Lower lobe of right lung (tissue), 2 donors: ENCODE measurements at regions not wholly inside any gene's neighbourhood (a gene's known extent, or its start where the extent isn't known, plus 50 kb on each side); places are given as distances from the start of the nearest gene placed in this dataset.
A peak's percentile ranks its signal among the peaks of the same experiment; 100 is the strongest.

Source experiments
- ATAC-seq, 2 donors: fragments of 200-7000 bp; cut with Tn5 transposase; one replicate each; pipeline ENCODE4 v1.9.1; 2020 to 2022; ENCODE audit warnings: mild to moderate bottlenecking in 2 of 2, moderate library complexity in 2 of 2
- DNase-seq: peaks from one replicate; pipeline ENCODE4 v3.0.0-alpha.2; 2020
- H3K27ac ChIP-seq: fragments of 200-600 bp; one replicate; pipeline ENCODE4 v1.8.0; 2022
- H3K27me3 ChIP-seq: fragments of 200-600 bp; one replicate; pipeline ENCODE4 v1.8.0; 2022; ENCODE audit warnings: low read depth
- H3K36me3 ChIP-seq: fragments of 200-600 bp; one replicate; pipeline ENCODE4 v1.8.0; 2022; ENCODE audit warnings: mild to moderate bottlenecking
- H3K4me1 ChIP-seq: fragments of 200-600 bp; one replicate; pipeline ENCODE4 v1.8.0; 2022
- H3K4me3 ChIP-seq: fragments of 200-600 bp; one replicate; pipeline ENCODE4 v1.8.0; 2022; ENCODE audit warnings: mild to moderate bottlenecking
- H3K9me3 ChIP-seq: fragments of 200-600 bp; one replicate; pipeline ENCODE4 v1.8.0; 2022
- intact Hi-C: fragments of 100-400 bp; cut with DNase I; formaldehyde crosslinking; loops from one replicate; pipeline ENCODE4 v1.11.0; 2022
- TF ChIP-seq, protein P1 (sequence below): fragments of 200-600 bp; IDR thresholded peaks from one replicate; pipeline ENCODE4 v1.8.0; 2022; ENCODE audit warnings: antibody characterized with exemption, mild to moderate bottlenecking
- donor health status: DM: no; HTN: yes; CAD: no; lungs with severe emphysema.

GRCh38 chr5:179455320-179455719 is 95.0 kb upstream of the RUFY1 start:
- DNase-seq (no peak), ATAC-seq (no peak)
- no peak overlapping the region for H3K27ac ChIP-seq
- no peak overlapping the region for H3K4me3 ChIP-seq
- H3K36me3 ChIP-seq = no peaks in the 10 kb centered on the region
- H3K4me1 ChIP-seq = no peaks in the 10 kb centered on the region
- no peaks in the 10 kb centered on the region for H3K27me3 ChIP-seq
- no peaks in the 10 kb centered on the region for H3K9me3 ChIP-seq
- intact Hi-C loops = no loop called here
- TF ChIP-seq, protein P1, sequence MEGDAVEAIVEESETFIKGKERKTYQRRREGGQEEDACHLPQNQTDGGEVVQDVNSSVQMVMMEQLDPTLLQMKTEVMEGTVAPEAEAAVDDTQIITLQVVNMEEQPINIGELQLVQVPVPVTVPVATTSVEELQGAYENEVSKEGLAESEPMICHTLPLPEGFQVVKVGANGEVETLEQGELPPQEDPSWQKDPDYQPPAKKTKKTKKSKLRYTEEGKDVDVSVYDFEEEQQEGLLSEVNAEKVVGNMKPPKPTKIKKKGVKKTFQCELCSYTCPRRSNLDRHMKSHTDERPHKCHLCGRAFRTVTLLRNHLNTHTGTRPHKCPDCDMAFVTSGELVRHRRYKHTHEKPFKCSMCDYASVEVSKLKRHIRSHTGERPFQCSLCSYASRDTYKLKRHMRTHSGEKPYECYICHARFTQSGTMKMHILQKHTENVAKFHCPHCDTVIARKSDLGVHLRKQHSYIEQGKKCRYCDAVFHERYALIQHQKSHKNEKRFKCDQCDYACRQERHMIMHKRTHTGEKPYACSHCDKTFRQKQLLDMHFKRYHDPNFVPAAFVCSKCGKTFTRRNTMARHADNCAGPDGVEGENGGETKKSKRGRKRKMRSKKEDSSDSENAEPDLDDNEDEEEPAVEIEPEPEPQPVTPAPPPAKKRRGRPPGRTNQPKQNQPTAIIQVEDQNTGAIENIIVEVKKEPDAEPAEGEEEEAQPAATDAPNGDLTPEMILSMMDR = no peak

- no peak for DNase-seq
- Histone ChIP-seq H3K4me3 (no peak overlapping the region), H3K36me3 (no peaks in the 10 kb centered on the region), H3K27me3 (no peaks in the 10 kb centered on the region), H3K4me1 (no peaks in the 10 kb centered on the region), H3K27ac (no peak overlapping the region), H3K9me3 (no peaks in the 10 kb centered on the region)
- ATAC-seq = no peak
- TF ChIP-seq, protein P1 = no peak
- intact Hi-C loops = no loop called here
These were observed 96.0 kb upstream of the RUFY1 start for GRCh38 chr5:179454356-179454755.

DNA sequence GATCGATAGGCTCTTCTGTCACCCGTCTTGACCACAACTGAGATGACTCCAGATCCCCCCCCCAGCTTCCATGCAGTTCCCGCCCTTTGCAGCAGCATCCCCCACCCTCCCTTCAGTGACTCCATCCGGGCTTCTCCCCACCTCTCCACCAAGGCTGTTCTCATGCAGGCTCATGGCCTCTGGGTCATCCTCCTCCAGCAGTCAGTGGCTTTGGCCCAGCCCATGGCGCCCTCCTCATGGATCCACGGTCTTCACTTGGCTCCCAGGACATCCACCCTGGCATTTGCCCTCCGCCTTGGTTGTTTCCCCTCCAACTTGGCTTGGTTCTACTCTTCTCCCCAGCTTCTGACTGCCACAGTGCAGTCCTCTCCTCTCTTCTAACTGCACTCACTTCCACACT is 96.7 kb upstream of the RUFY1 start:
- H3K27ac ChIP-seq = no peak overlapping the region
- H3K36me3 ChIP-seq = no peaks in the 10 kb centered on the region
- DNase-seq (no peak), ATAC-seq (no peak)
- intact Hi-C loops = no loop called here
- no peaks in the 10 kb centered on the region for H3K9me3 ChIP-seq
- no peaks in the 10 kb centered on the region for H3K4me1 ChIP-seq
- H3K4me3 ChIP-seq = no peak overlapping the region
- TF ChIP-seq, protein P1 = no peak
- no peaks in the 10 kb centered on the region for H3K27me3 ChIP-seq

DNA sequence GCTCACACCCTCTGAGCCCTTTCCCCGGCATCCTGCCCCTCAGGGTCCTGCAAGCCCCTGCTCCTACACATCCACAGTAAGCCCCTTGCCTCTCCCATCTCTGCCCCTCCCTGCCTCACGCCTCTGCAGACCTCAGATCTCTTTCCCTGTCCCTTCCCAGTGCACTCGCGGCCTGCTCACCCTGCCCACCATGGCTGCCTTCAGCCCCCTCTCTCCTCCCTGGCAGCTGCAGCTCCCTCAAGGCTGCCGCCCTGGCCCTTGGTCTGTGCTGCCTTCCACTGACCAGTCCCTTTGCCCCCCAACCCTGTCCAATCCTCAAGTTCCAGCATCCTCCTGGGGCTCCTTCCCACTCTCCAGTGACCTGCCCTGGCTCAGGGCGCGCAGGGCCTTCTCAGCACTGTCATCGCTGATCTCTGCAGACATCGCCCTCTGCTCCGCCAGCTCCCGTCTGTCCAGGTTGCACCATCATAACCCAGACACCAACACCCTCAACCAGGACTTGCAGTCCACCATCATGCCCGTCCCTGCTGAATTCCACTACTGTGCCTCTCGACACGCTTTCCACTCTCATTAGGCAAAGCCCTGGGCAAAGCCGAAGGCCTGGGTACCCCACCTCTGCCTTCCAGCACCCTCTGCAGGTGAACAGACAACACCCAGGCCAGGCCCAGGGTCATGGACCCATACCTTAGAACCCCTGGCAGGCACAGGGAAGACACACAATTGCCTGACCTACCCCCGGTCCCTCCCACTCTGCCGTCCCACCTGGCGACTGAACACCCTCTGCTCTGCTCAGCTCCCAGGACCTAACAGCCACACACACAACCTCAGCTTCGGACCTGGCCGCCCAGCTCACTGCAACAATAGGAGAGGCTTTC is 97.8 kb upstream of the RUFY1 start:
- H3K4me3 ChIP-seq = no peak overlapping the region
- no peak overlapping the region for H3K27ac ChIP-seq
- DNase-seq (no peak), ATAC-seq (peak in 1 of 2 donors; percentile 10)
- intact Hi-C loops = no loop called here
- no peaks in the 10 kb centered on the region for H3K36me3 ChIP-seq
- no peaks in the 10 kb centered on the region for H3K4me1 ChIP-seq
- H3K27me3 ChIP-seq = no peaks in the 10 kb centered on the region
- TF ChIP-seq, protein P1 = no peak
- no peaks in the 10 kb centered on the region for H3K9me3 ChIP-seq

GRCh38 chr5:179451828-179452196 is 98.5 kb upstream of the RUFY1 start:
- Histone ChIP-seq H3K4me3 (no peak overlapping the region), H3K27ac (no peak overlapping the region), H3K36me3 (no peaks in the 10 kb centered on the region), H3K27me3 (no peaks in the 10 kb centered on the region), H3K9me3 (no peaks in the 10 kb centered on the region), H3K4me1 (no peaks in the 10 kb centered on the region)
- DNase-seq (no peak), ATAC-seq (no peak)
- intact Hi-C loops = no loop called here
- TF ChIP-seq, protein P1 = no peak
